Kidney capillary endothelial cell (primary cell): ENCODE measurements at regions not wholly inside any gene's neighbourhood (a gene's known extent, or its start where the extent isn't known, plus 50 kb on each side); places are given as distances from the start of the nearest gene placed in this dataset.
A peak's percentile ranks its signal among the peaks of the same experiment; 100 is the strongest.
"Not testable (repeated sequence)": the region's sequence is repeated elsewhere in the genome, so short reads cannot be mapped to it uniquely, and the experiment has no call there.

Experiments used
- DNase-seq: peaks from one replicate; pipeline ENCODE4 v3.0.0-alpha.2; 2018; ENCODE audit warnings: low spot score

DNA sequence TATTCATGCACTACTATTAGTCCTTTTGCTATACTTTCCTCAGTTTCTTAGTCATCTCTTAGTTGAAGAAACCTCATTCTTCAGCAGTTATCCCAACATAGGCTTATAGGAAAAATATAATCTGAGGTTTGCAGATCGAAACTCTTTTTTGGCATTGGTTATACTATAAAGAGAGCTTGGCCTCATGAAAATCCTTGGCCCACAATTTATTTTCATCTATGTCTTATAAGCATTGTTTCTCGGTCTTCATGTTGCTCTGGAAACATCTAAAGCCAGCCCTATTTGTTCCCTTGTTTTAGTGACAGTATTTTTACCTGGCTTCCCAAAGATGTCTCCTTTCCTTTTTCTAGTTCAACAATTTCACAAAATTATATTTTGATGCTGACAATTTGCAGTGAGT is 345.1 kb upstream of the PRKCQ start:
- no peak for DNase-seq

DNA sequence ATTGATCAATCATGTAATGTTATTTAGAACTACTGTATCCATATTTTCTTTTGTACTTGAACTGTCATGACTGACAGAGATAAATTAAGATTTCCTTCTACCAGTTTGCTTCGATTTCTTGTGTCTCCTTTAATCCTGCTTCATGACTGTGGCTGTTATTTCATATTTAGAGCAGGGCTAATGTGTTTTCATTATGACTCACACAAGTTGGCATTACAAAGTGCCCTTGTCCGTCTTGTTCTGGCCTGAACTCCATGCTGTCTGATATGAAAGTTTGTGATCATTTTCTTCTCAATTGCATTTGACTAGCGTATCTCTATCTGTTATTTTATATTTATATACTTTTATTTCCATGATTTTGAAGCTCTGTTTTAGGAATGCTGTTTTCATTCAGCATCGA is 344.1 kb upstream of the PRKCQ start:
- DNase-seq = no peak

DNA sequence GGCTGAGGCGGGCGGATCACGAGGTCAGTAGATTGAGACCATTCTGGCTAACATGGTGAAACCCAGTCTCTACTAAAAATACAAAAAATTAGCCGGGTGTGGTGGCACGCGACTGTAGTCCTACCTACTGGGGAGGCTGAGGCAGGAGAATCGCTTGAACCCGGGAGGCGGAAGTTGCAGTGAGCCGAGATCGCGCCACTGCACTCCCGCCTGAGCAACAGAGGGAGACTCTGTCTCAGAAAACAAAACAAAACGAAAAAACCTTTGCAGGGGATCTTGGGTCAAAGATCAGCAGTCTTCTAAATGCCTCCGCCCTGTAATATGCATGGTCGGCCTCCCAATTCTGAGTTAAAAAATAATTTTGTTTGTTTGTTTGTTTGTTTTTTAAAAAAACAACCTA is 340.9 kb upstream of the PRKCQ start:
- not testable (repeated sequence) for DNase-seq

DNA sequence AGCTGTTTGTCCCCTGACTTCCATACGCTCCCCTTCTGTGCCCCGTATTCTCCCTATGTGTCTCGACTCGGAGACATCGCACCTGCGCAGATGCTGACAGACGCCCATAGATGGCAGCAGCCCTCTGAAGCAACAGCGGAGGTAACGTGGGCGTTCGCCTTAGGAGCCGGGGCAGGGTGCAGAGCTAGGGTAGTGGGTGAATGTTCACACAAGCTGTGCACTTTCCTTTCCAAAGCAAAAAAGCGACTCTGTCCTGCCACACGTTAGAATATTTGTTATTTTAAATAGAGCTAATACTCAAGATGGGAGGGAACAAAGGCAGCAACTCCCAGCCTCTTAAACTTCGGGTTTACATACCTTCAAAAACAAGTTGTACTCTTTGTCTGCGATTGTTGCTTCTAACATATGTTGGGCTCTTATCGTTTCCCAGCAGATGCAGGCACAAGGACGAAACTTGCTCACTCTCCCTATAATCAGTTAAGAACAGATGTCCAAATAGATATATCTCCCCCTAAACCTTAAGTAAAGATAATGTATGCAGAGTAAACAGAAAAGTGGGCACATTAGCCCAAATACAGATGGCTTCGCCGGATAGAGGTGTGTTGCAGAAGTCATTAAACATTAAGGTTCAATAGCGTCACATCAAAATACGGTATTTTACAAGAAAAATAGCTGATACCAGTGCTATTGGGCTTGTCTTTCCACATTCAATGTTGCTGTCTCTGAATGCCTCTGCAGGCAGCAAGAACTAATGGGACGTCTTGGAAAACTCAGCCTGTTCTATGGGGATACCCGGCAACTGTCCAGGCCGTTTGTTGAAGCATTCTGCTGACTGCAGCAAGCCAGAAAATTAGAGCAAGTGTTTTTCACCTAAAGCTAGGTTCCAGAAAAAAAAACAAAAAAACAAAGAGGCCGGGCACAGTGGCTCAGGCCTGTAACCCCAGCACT is 340.3 kb upstream of the PRKCQ start:
- DNase-seq = peak; percentile 54

DNA sequence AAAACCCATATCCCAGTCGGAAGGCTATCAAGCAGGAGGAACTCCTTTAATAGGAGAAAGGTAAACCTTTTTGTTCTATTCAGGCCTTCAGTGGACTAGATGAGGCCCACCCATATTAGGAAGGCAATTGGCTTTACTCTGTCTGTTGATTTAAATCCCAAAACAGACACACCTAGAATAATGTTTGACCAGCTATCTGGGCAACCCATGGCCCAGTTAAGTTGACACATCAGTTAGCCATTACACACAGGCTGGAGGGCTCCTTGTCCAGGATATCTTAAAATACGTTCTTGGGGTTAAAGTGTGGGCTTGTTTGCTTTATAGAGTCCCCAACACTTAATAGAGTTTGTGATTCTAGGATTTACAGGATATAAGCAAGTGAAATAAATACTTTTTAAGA is 339.0 kb upstream of the PRKCQ start:
- no peak for DNase-seq

DNA sequence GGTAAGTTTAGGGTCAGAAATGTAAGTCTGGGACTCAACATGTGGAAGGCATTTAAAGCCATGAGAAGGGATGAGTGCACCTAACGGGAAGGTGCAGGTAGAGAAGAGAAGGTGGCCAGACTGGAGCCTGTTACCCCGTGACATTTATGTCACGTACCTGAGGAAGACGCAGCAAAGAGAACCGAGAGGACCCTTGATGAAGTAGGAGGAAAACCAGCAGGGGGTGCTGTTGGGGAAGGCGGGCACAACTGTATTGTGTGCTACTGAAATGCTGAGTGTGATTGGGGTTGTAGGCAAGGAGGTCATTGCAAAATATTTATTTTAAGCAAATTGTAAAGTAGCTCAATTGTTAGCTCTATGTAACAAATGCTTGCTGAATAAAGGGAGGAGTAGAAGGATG is 338.2 kb upstream of the PRKCQ start:
- DNase-seq = no peak

DNA sequence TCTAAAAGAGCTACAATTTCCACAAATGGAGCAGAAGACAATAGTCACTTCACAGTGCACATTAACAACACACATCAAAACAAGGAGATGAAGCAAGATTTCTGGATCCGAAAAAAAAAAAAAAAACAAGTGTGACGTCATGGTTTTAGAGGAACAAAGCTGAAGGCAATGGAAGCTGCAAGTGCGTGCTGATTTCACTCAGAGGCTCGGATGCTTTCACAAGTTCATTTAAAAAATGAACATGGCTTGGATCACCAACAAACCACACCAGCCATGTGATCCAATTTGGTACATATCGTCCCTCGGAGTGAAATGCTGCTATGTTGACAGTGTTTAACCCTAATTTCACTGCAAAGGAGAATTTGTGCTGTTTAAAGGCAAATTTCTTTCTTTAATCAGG is 337.0 kb upstream of the PRKCQ start:
- no peak for DNase-seq

DNA sequence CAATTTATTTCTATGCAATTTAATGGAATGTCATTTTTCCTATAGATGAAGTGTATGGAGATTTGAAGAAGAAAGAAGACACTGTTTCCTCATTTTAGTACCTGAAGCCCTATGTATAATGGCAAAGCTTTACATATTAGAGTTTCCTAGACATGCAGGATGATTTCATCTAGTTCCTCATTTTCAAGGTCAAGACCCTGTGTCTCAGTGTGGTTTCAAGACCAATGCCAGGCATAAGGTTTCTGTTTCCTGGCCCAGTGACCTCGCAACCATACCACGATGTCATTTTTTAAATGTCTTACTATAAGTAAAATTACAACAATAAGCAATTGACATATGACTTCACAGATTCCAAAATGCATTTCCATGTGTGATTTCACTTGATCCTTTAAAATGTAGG is 336.5 kb upstream of the PRKCQ start:
- no peak for DNase-seq

DNA sequence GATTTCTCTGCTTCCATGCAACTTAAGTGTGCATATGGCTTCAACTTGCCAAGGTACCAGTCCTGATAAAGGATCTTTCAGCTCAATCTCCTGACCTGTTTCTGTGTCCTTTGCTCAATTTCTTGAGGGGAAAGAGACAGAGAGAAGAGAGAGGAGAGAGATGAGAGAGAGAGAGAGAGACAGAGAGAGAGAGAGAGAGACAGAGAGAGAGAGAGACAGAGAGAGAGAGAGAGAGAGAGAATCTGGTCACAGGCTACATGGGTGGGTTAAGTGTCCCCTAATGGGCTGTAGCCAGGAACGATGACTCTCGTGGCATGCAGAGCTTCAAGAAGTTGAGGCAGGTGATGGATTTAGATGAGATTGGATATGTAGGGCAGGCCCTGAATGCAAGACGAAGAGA is 335.2 kb upstream of the PRKCQ start:
- no peak for DNase-seq

DNA sequence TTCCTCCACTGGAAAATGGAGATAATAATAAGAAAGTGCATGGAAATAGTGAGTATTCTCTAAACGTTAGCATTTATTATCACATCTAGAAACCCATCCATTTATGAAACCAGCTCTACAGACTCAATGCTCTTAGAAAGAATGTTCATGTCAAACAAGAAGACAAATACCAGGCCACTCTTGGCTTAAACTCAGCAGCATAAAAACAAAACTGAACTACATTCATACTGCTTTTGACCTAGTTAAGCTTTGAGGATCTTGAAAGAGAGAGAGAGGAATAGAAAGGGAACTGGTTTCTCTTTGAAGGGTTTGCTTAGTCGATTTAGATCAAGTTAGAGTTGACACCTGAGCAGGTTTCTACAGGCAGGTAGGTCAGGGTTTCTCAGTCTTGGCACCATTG is 332.9 kb upstream of the PRKCQ start:
- no peak for DNase-seq

DNA sequence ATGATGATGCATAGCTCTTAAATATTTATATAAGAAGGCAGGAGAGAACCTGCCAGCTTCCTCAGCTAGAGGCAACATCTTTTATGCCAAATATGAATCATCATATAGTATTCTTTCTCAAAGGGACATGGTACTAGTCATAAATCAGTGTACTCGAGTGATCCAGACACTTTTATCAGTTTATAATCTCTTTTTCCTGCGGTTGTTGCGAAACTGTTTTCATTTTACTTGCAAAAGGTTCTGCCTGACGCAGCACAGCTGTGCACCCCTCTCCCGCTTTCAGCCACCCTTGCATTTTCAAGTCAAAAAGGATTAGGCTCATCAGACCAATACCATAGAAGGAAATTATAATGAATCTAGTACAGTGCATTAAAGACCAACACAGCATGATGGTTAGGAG is 332.3 kb upstream of the PRKCQ start:
- DNase-seq = no peak

DNA sequence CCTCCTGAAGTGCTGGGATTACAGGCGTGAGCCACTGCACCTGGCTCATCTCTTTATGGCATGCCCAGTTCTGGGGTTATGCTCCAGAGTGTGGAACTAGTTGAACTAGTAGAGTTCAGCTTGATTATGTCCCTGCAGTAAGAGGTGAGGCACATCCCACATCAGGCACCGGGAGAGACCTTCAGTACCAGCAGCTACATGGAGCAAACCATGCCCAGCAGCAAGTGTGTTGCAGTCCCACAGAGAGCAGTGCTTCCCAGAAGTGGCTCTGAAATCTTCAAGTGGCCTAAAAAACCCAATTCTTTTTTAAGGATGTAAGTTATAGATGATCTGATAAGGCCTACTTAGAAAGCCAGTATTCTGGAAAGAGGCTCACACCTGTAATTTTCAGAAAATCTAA is 331.9 kb upstream of the PRKCQ start:
- DNase-seq = no peak

DNA sequence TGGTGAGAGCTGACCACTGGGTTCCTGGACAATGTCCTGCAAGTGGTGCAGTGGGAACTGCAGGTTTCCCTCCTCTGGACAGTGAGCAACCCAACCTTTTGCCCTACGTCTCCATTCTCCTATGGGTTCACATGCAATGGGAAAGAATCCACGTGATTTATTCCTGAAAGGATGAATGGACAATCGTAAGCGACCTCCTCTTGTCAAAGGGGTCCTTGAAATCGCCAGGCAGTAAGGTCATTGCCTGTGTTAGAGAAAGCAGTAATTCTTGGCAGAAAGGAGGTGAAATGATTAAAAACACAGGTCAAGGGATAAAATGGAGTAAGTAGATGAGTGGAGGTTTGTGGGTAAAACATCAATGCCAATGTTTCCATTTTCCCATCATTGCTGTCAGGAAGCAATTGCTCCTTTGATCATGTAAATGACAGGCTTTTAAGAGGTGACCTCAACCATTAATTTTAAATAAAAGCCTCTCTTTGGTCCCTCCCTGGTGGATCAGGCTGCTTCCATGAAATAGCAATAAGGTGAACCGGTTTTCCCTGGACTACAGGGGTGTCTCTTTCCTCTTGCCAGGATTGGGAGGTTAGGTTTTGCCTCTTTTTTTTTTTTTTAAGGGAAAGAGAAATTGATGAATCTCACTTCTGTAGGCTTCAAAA is 330.0 kb upstream of the PRKCQ start:
- no peak for DNase-seq

DNA sequence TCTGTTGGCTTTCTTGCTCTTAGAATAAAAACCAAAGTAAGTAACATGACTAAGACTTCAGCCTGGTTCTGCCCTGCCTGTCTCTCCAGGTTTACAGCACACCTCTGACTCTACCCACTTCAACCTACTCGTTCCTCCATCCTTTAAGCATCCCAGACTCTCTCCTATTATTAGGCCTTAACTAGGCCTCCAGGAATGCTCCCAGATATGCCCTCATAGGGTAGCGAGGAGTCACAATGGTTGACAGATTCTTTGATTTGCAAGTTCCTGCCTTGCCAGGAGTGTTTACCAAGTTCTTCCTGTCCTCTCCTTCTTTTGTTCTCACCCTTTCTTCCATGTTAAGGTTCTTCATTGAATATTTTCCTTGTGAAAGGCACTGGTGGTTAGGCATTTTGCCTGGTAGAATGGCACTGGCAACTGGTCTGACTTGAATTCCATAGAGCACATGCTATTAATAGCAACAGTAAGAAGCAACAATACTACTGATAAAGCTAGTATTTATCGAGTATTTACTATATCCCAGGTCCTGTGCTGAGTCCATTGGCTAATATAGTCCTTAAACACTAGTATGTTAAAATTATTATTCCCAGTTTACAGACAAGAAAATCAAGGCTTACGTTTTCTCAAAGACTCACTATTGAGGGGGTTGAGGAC is 327.9 kb upstream of the PRKCQ start:
- DNase-seq = no peak

DNA sequence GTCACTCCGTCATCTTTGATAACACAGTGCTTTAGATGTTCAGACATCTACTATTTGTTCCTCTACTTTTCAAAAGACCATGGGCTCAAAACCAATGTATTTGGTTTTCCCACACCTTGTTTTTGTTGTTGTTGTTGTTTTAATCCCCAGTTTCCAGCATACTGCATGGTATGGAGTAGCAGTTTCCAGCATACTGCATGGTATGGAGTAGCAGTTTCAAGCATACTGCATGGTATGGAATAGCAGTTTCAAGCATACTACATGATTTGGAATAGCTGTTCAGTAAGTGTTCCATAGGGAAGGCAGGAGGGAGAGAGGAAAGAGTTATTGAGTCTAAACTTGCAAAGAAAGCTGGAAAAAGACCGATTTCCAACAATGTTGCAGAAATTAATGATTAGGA is 314.3 kb upstream of the PRKCQ start:
- no peak for DNase-seq

DNA sequence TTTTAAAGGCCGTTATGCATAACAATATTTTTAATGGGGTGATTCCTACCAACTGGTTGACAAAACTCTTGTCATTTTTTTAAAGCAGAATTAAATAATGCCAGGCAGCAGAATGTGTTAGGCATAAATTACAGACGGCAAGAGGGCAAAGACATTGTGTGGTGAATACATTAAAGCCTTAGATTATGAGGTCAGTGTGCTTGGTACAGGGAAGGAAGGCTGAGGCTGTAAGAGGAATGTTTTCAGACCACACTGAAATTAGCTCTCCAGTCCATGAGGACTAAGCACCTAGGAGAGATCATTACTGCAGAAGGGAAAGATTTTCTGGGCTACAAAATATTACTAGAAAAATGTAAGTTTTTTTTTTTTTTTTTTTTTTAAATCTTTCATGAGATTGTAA is 312.8 kb upstream of the PRKCQ start:
- no peak for DNase-seq

DNA sequence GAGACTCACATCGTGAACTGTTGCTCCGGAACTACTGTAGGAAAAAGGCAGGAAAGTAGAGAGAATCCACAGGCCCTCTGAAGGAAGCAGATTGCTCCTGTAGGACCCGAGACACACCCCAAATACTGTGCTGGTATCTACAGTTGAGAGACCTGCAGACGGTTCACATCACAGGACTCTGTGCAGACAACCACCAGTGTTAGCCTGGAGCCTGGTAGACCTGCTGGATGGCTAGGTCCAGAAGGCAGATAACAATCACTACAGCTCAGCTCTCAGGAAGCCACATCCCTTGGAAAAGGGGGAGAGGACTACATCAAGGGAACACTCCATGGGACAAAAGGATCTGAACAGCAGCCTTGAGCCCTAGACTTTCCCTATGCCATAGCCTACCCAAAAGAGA is 311.8 kb upstream of the PRKCQ start:
- DNase-seq = no peak

DNA sequence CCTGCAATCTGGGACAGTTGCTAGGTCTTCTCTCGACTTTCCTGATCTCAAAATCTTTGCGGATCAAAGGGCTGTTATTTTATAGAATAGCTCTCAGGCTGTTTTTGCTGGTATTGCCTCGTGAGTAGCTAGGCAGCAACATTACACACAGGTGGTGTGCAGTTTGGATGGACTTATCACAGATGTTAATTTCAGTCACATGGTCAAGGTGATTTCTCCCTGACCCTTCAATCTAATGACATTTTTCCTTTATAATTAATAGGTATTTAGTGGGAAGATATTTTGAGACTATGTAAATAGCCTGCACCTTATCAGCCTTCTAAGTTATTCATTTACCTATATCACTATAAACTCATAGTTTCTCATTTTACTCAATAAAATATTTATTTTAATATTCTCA is 309.6 kb upstream of the PRKCQ start:
- DNase-seq = no peak

DNA sequence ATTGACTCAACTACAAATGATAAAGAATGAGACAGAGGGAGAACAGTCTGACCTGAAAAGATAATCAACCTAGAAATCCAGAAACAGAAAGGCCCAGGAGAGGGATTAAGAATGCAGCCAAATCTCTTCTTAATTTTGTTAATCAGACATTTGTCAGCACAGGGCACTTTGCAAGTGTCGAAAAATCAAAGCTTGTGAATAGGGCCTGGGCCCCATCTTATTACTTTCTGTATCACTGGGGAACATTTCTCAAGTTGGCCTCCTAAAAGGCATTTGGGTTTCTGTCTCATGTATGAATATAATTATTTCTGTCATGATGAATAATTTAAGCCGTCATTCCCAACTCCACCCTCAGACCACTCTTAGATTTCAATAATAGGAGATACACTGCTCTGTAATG is 308.4 kb upstream of the PRKCQ start:
- no peak for DNase-seq

DNA sequence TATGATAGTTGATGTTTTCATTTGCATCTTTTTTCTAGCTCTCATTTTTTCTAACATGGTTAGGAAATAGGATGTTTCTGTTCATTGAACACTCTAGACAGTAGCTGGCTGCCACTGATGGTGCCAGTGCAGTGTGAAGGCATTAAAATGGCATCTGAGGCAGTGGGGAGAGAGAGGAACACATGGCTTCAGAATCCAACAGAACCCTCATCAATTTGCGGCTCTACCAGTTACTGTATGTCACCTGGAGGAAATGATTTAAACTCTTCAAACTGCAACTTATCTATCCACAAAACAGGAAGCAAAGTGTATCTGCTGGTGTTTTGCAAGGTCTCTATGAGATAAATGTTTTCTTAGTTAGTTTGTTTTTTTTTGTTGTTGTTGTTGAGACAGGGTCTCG is 305.2 kb upstream of the PRKCQ start:
- no peak for DNase-seq

DNA sequence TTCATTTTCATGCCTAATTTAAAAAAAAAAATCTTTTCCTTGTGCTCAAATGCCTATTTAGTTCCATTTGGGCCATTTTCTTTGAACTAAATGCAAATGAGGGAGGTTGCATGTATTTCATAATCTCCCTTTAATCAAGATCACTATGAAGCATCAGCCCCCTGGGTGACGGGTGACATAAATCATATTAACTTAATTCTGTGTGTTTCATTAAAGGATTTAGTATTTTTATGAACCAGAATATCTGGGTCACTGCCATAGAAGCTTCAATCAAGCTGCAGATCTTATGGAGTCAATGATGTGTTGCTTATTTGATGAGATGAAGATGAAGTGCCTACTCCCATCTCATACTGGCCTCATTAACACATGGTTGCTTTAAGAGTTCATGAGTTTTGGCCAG is 301.9 kb upstream of the PRKCQ start:
- no peak for DNase-seq

DNA sequence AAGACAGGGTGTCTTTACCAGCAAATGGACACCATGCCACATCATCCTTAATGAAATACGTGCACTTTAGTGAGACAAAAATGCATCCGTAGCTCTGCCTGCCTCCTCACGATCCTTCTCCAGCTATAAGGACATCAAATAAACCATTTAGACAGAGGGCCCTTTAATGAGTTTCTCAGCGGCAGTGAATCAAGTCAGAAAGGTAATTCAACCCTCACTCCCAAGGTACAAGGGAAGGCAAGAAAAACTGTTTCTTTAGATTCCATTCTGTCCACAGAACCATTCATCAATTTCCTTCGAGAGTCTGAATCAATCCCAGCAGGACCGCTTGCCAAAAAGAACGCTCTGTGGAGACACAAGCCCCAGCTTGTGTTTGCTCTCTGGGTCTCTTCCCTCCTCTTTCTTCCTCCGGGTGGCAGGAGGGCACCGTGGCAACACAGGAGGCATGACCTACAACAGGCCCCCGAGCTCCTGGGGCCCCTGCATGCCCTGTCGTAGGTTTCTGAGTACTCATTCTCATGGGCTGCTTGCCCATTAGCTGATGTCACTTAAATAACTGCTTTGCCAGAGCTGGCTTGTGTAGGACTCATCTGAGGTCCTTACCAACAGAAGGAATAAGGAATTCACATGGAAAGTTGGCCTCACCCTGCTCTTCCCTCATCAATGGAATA is 297.8 kb upstream of the PRKCQ start:
- no peak for DNase-seq

DNA sequence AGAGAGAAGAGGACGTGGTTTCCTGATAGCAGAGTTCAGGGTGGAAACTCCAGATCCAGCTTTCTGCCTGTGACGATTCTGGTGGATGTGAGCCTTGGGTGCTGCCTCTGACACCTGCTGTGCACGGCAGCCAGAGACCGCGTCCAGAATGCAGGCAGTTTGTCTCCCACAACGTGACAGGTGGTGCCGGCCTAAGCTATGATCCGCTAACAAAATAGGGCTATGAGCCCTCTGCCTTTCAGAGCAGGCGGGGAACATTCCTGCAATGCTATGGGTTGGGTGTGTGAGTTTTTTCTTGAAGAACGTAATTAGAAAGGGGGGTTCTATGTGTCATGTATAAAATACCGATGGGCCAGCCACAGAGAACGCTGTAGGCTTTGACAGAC is 297.3 kb upstream of the PRKCQ start:
- DNase-seq = no peak
